ENCODE measurements at regions not wholly inside any gene's neighbourhood (a gene's known extent, or its start where the extent isn't known, plus 50 kb on each side); places are given as distances from the start of the nearest gene placed in this dataset.

DNA sequence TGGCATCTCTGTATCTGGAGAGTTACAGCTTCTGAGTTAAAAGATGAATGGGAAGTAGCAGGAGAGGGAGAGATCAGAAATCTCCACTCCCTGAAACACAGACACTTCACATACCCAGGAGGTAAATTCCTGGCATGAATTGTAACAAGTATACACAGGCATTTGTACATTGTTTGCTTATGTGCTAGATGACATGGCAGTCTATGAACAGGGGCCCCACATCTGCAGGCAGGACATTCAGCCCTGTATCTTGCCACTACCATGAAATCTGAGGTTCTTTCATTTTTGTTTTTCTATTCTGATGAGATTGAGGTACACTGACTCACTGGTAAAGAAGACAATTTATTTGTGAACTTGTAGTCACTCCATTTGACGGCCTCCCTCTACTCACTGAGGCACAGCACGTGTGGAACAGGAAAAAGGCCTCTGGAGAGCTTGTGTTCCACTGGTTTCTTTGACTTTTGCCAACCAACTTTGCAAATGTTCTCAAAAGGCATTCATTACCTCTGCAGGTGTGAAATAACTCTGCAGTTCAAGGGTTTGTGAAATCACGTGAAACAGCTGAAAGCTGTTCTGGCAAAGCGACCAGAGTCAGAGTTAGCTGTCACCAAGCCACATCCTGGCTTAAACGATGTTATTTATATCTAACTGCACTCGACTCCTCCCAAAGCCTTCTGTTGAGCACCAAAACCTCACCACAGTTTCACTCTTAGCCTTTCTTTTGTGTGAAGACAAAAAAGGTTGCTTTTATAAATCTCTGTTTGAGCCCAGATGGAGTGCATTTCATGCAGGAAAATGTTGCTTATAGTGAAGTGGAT is 401.3 kb upstream of the CFAP20DC start (continued):
- peak; percentile 73 for TF ChIP-seq DPF2 (IDR thresholded peaks at IDR 0.05)
- peak; percentile 78; the same call in 1 of the 2 replicates for TF ChIP-seq BACH1 (IDR thresholded peaks at IDR 0.05; ENCODE audit: borderline replicate concordance)
- TF ChIP-seq SREBF1 (IDR thresholded peaks at IDR 0.05; ENCODE audit: low read length), result peak; percentile 62
- no peak for TF ChIP-seq SMAD5 (IDR thresholded peaks at IDR 0.05; ENCODE audit: low read depth)
- TF ChIP-seq EZH2 (IDR thresholded peaks at IDR 0.05; ENCODE audit: borderline replicate concordance, control insufficient read depth, low read depth, low read length), result no peak
- TF ChIP-seq, protein P1, sequence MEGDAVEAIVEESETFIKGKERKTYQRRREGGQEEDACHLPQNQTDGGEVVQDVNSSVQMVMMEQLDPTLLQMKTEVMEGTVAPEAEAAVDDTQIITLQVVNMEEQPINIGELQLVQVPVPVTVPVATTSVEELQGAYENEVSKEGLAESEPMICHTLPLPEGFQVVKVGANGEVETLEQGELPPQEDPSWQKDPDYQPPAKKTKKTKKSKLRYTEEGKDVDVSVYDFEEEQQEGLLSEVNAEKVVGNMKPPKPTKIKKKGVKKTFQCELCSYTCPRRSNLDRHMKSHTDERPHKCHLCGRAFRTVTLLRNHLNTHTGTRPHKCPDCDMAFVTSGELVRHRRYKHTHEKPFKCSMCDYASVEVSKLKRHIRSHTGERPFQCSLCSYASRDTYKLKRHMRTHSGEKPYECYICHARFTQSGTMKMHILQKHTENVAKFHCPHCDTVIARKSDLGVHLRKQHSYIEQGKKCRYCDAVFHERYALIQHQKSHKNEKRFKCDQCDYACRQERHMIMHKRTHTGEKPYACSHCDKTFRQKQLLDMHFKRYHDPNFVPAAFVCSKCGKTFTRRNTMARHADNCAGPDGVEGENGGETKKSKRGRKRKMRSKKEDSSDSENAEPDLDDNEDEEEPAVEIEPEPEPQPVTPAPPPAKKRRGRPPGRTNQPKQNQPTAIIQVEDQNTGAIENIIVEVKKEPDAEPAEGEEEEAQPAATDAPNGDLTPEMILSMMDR (IDR thresholded peaks at IDR 0.05 in 2 of 3, conservative IDR thresholded peaks at IDR 0.05 in 1 of 3; ENCODE audit: control insufficient read depth in 2 of 3, extremely low read depth in 1 of 3, insufficient read depth in 1 of 3, low read depth in 3 of 3, low read length in 3 of 3), result no peak
- TF ChIP-seq YBX1 (IDR thresholded peaks at IDR 0.05), result no peak
- TF ChIP-seq ZNF622 (IDR thresholded peaks at IDR 0.05), result no peak
- peak; percentile 40; the same call in 1 of the 2 replicates for TF ChIP-seq POLR2A (IDR thresholded peaks at IDR 0.05; ENCODE audit: low read depth, low read length)
- TF ChIP-seq ASH2L (IDR thresholded peaks at IDR 0.05; ENCODE audit: borderline replicate concordance, low read depth), result peak; percentile 99; the same call in 1 of the 2 replicates
- peak; percentile 93 to 94 for TF ChIP-seq IKZF2 (IDR thresholded peaks at IDR 0.05)
- TF ChIP-seq, protein P2, sequence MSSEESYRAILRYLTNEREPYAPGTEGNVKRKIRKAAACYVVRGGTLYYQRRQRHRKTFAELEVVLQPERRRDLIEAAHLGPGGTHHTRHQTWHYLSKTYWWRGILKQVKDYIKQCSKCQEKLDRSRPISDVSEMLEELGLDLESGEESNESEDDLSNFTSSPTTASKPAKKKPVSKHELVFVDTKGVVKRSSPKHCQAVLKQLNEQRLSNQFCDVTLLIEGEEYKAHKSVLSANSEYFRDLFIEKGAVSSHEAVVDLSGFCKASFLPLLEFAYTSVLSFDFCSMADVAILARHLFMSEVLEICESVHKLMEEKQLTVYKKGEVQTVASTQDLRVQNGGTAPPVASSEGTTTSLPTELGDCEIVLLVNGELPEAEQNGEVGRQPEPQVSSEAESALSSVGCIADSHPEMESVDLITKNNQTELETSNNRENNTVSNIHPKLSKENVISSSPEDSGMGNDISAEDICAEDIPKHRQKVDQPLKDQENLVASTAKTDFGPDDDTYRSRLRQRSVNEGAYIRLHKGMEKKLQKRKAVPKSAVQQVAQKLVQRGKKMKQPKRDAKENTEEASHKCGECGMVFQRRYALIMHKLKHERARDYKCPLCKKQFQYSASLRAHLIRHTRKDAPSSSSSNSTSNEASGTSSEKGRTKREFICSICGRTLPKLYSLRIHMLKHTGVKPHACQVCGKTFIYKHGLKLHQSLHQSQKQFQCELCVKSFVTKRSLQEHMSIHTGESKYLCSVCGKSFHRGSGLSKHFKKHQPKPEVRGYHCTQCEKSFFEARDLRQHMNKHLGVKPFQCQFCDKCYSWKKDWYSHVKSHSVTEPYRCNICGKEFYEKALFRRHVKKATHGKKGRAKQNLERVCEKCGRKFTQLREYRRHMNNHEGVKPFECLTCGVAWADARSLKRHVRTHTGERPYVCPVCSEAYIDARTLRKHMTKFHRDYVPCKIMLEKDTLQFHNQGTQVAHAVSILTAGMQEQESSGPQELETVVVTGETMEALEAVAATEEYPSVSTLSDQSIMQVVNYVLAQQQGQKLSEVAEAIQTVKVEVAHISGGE (CRISPR knock-in tag; IDR thresholded peaks at IDR 0.05), result no peak
- TF ChIP-seq, protein P3, sequence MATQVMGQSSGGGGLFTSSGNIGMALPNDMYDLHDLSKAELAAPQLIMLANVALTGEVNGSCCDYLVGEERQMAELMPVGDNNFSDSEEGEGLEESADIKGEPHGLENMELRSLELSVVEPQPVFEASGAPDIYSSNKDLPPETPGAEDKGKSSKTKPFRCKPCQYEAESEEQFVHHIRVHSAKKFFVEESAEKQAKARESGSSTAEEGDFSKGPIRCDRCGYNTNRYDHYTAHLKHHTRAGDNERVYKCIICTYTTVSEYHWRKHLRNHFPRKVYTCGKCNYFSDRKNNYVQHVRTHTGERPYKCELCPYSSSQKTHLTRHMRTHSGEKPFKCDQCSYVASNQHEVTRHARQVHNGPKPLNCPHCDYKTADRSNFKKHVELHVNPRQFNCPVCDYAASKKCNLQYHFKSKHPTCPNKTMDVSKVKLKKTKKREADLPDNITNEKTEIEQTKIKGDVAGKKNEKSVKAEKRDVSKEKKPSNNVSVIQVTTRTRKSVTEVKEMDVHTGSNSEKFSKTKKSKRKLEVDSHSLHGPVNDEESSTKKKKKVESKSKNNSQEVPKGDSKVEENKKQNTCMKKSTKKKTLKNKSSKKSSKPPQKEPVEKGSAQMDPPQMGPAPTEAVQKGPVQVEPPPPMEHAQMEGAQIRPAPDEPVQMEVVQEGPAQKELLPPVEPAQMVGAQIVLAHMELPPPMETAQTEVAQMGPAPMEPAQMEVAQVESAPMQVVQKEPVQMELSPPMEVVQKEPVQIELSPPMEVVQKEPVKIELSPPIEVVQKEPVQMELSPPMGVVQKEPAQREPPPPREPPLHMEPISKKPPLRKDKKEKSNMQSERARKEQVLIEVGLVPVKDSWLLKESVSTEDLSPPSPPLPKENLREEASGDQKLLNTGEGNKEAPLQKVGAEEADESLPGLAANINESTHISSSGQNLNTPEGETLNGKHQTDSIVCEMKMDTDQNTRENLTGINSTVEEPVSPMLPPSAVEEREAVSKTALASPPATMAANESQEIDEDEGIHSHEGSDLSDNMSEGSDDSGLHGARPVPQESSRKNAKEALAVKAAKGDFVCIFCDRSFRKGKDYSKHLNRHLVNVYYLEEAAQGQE (IDR thresholded peaks at IDR 0.05; ENCODE audit: low read depth, low read length), result no peak
- TF ChIP-seq FOS (IDR thresholded peaks at IDR 0.05; ENCODE audit: borderline replicate concordance, extremely low read depth, insufficient read length), result no peak
- TF ChIP-seq POU2F2 (IDR thresholded peaks at IDR 0.05; ENCODE audit: borderline replicate concordance, low read depth, low read length), result peak; percentile 72; the same call in 1 of the 3 replicates
- TF ChIP-seq, protein P4, sequence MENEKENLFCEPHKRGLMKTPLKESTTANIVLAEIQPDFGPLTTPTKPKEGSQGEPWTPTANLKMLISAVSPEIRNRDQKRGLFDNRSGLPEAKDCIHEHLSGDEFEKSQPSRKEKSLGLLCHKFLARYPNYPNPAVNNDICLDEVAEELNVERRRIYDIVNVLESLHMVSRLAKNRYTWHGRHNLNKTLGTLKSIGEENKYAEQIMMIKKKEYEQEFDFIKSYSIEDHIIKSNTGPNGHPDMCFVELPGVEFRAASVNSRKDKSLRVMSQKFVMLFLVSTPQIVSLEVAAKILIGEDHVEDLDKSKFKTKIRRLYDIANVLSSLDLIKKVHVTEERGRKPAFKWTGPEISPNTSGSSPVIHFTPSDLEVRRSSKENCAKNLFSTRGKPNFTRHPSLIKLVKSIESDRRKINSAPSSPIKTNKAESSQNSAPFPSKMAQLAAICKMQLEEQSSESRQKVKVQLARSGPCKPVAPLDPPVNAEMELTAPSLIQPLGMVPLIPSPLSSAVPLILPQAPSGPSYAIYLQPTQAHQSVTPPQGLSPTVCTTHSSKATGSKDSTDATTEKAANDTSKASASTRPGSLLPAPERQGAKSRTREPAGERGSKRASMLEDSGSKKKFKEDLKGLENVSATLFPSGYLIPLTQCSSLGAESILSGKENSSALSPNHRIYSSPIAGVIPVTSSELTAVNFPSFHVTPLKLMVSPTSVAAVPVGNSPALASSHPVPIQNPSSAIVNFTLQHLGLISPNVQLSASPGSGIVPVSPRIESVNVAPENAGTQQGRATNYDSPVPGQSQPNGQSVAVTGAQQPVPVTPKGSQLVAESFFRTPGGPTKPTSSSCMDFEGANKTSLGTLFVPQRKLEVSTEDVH (IDR thresholded peaks at IDR 0.05; ENCODE audit: low read depth, partially characterized antibody), result no peak
